Endothelial cell of umbilical vein (primary cell): ENCODE measurements at regions not wholly inside any gene's neighbourhood (a gene's known extent, or its start where the extent isn't known, plus 50 kb on each side); places are given as distances from the start of the nearest gene placed in this dataset.
"Not testable (repeated sequence)": the region's sequence is repeated elsewhere in the genome, so short reads cannot be mapped to it uniquely, and the experiment has no call there.

ENCODE experiments used
- BruUV-seq: library from RNA; stranded (reverse); fragments of 400-500 nt; replicated peaks from 2 replicates; lab custom pipeline; 2021; lab: Mats Ljungman, UMichigan
- CTCF ChIA-PET: fragments of 300-600, 350-600 bp; sonication (Branson Sonifier 250); formaldehyde crosslinking; loops from one replicate; lab custom pipeline; 2021; ENCODE audit warnings: antibody characterized with exemption, inconsistent platforms; lab: Charles Lee
- POLR2A ChIA-PET: fragments of 300-600, 350-600 bp; sonication (Branson Sonifier 250); formaldehyde crosslinking; loops from one replicate; lab custom pipeline; 2021; ENCODE audit warnings: antibody characterized with exemption, inconsistent platforms; lab: Charles Lee
- DNase-seq: peaks from one replicate; pipeline ENCODE4 v3.0.0-alpha.2; 2011; ENCODE audit warnings: low read depth, low spot score
- FAIRE-seq: peaks from 2 replicates; lab custom pipeline; 2011; peaks lifted over from hg19 to GRCh38; lab: Jason Lieb, UNC
- H2AFZ ChIP-seq: 2 replicates; pipeline ENCODE4 v1.6.0; 2012; ENCODE audit warnings: low read depth, low read length, control low read depth, inconsistent platforms
- H3K27ac ChIP-seq: 2 replicates; pipeline ENCODE4 v1.5.1; 2011; ENCODE audit warnings: low read depth, mild to moderate bottlenecking, control low read depth, low read length, moderate library complexity; ENCODE audit not compliant: insufficient read depth
- H3K27me3 ChIP-seq, 2 experiments: 2 replicates each; pipeline versions ENCODE4 v1.6.0 to v1.6.1; 2011; ENCODE audit warnings: low read length in 2 of 2, mixed read lengths in 1 of 2; ENCODE audit not compliant: control insufficient read depth in 2 of 2, insufficient read depth in 2 of 2
- H3K36me3 ChIP-seq, 2 experiments: 2 replicates in 1 of 2; 3 replicates in 1 of 2; pipeline ENCODE4 v1.5.1; 2011; ENCODE audit warnings: low read length in 2 of 2, mild to moderate bottlenecking in 1 of 2, moderate library complexity in 1 of 2; ENCODE audit not compliant: control insufficient read depth in 2 of 2, insufficient read depth in 2 of 2; ENCODE audit errors: extremely low read depth in 1 of 2
- H3K4me1 ChIP-seq: 3 replicates; pipeline ENCODE4 v1.5.1; 2011; ENCODE audit warnings: mild to moderate bottlenecking, low read length; ENCODE audit not compliant: control insufficient read depth, insufficient read depth; ENCODE audit errors: extremely low read depth
- H3K4me2 ChIP-seq: 2 replicates; pipeline ENCODE4 v1.6.1; 2011; ENCODE audit warnings: low read length, control low read depth, mixed read lengths; ENCODE audit not compliant: insufficient read depth
- H3K4me3 ChIP-seq, 3 experiments: fragments of 200-600 bp in 1 of 3; sonication (generic), shearing (Covaris generic) in 1 of 3; replicated peaks in 1 of 3; 2 replicates each; pipeline ENCODE4 v1.5.1; 2011 to 2016; ENCODE audit warnings: control low read depth in 3 of 3, low read length in 3 of 3, mild to moderate bottlenecking in 2 of 3, inconsistent platforms in 1 of 3, low read depth in 1 of 3, moderate library complexity in 1 of 3; ENCODE audit not compliant: insufficient read depth in 1 of 3
- H3K79me2 ChIP-seq: 2 replicates; pipeline ENCODE4 v1.6.0; 2012; ENCODE audit warnings: low read length, inconsistent platforms; ENCODE audit not compliant: control insufficient read depth, insufficient read depth
- H3K9ac ChIP-seq: replicated peaks from 2 replicates; pipeline ENCODE3; 2011; ENCODE audit warnings: low read length, control low read depth; ENCODE audit not compliant: insufficient read depth; ENCODE audit errors: extremely low read depth
- H3K9me1 ChIP-seq: replicated peaks from 3 replicates; pipeline ENCODE4 v1.6.0; 2011; ENCODE audit warnings: mild to moderate bottlenecking, low read length; ENCODE audit not compliant: control insufficient read depth, insufficient read depth; ENCODE audit errors: extremely low read depth
- H3K9me3 ChIP-seq: replicated peaks from 2 replicates; pipeline ENCODE4 v1.5.1; 2012; ENCODE audit warnings: low read length, inconsistent platforms; ENCODE audit not compliant: control insufficient read depth, insufficient read depth
- H4K20me1 ChIP-seq: replicated peaks from 2 replicates; pipeline ENCODE3; 2011; ENCODE audit warnings: mild to moderate bottlenecking, low read length; ENCODE audit not compliant: control insufficient read depth, insufficient read depth; ENCODE audit errors: extremely low read depth
- EZH2 ChIP-seq: IDR thresholded peaks from 2 replicates; pipeline ENCODE4 v1.6.1; 2012; ENCODE audit warnings: borderline replicate concordance, low read depth, mild to moderate bottlenecking, moderate library complexity, low read length, inconsistent platforms; ENCODE audit not compliant: severe bottlenecking
- FOS ChIP-seq: IDR thresholded peaks from 2 replicates; pipeline ENCODE4 v1.6.1; 2011; ENCODE audit warnings: mild to moderate bottlenecking, low read length, moderate library complexity, borderline replicate concordance; ENCODE audit not compliant: insufficient read depth
- GATA2 ChIP-seq: IDR thresholded peaks from 2 replicates; pipeline ENCODE4 v1.7.0; 2011; ENCODE audit warnings: low read depth, mild to moderate bottlenecking, moderate library complexity, mixed read lengths, low read length; ENCODE audit not compliant: insufficient read length, insufficient read depth
- JUN ChIP-seq: IDR thresholded peaks from 2 replicates; pipeline ENCODE4 v1.6.1; 2011; ENCODE audit warnings: borderline replicate concordance, low read depth; ENCODE audit not compliant: insufficient read length, insufficient read depth
- MYC ChIP-seq: IDR thresholded peaks from one replicate; pipeline ENCODE4 v1.6.1; 2011; ENCODE audit warnings: mild to moderate bottlenecking, low read depth, low read length
- POLR2A ChIP-seq: IDR thresholded peaks from 2 replicates; pipeline ENCODE4 v1.6.1; 2012; ENCODE audit warnings: low read depth, mild to moderate bottlenecking, control low read depth, low read length
- POLR2AphosphoS5 ChIP-seq: IDR thresholded peaks from 2 replicates; pipeline ENCODE4 v1.6.1; 2012; ENCODE audit warnings: low read depth, mild to moderate bottlenecking, control low read depth, low read length, moderate library complexity; ENCODE audit not compliant: insufficient read depth
- dilution Hi-C: fragments of 300-500 bp; cut with MboI; formaldehyde crosslinking; loops from one replicate; pipeline ENCODE4 v1.15.0; 2019; ENCODE audit warnings: low sequenced_read_pairs; ENCODE audit not compliant: extremely low pct_ligation_motif_present
- intact Hi-C: fragments of 100-400 bp; cut with micrococcal nuclease; formaldehyde crosslinking; loops from one replicate; pipeline ENCODE4 v1.10.0; 2022
- TF ChIP-seq, protein P1 (sequence below): IDR thresholded peaks from 2 replicates; pipeline ENCODE4 v1.6.1; 2011; ENCODE audit not compliant: insufficient read depth, insufficient read length
- TF ChIP-seq, protein P2 (sequence below), 2 donors: IDR thresholded peaks; 1 replicate in 1 of 2; 2 replicates in 1 of 2; pipeline ENCODE4 v1.5.1; 2011; ENCODE audit warnings: low read length in 2 of 2, mild to moderate bottlenecking in 2 of 2, moderate library complexity in 2 of 2, control low read depth in 1 of 2, inconsistent platforms in 1 of 2, low read depth in 1 of 2; ENCODE audit not compliant: insufficient read depth in 1 of 2; ENCODE audit errors: extremely low read depth in 1 of 2

DNA sequence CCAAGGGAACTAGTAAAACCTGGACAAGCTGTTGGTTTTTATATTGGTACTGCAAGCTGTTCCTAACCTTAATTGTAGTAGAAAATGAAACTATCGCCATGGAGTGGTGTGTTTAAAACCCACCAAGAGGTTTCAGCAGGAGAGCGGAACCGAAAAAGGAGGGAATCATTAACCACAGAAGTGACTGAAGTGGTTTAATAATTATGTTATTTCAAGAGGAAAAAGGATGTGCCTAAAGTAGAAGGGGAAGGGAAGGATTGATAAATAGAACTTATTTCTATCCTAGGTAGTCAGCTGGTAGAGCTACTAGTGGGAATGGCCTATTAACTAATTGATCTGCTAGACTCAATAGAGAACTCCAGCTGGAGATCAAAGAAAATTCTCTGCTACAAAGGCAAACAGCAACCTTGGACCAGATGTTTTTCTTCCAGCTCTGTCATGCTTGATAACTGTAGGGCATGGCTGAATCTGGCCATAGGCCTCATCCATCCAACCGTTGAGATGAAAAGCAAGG lies 91.8 kb downstream of the BAMBI start:
- TF ChIP-seq MYC (no peak), JUN (no peak), POLR2AphosphoS5 (no peak), FOS (no peak), GATA2 (no peak), EZH2 (no peak), POLR2A (no peak)
- TF ChIP-seq, protein P1, sequence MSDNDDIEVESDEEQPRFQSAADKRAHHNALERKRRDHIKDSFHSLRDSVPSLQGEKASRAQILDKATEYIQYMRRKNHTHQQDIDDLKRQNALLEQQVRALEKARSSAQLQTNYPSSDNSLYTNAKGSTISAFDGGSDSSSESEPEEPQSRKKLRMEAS, result no peak
- TF ChIP-seq, protein P2, sequence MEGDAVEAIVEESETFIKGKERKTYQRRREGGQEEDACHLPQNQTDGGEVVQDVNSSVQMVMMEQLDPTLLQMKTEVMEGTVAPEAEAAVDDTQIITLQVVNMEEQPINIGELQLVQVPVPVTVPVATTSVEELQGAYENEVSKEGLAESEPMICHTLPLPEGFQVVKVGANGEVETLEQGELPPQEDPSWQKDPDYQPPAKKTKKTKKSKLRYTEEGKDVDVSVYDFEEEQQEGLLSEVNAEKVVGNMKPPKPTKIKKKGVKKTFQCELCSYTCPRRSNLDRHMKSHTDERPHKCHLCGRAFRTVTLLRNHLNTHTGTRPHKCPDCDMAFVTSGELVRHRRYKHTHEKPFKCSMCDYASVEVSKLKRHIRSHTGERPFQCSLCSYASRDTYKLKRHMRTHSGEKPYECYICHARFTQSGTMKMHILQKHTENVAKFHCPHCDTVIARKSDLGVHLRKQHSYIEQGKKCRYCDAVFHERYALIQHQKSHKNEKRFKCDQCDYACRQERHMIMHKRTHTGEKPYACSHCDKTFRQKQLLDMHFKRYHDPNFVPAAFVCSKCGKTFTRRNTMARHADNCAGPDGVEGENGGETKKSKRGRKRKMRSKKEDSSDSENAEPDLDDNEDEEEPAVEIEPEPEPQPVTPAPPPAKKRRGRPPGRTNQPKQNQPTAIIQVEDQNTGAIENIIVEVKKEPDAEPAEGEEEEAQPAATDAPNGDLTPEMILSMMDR (IDR thresholded peaks at IDR 0.05; ENCODE audit: extremely low read depth in 1 of 2, insufficient read depth in 1 of 2, low read depth in 1 of 2, low read length in 2 of 2), result no peak

DNA sequence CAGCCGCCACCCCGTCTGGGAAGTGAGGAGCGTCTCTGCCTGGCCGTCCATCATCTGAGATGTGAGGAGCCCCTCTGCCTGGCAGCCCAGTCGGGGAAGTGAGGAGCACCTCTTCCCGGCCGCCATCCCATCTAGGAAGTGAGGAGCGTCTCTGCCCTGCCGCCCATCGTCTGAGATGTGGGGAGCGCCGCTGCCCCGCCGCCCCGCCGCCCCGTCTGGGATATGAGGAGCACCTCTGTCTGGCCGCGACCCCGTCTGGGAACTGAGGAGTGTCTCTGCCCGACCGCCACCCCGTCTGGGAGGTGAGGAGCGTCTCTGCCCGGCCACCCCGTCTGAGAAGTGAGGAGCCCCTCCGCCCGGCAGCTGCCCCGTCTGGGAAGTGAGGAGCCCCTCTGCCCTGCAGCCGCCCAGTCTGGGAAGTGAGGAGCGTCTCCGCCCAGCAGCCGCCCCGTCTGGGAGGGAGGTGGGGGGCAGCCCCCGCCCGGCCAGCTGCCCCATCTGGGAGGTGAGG lies 94.3 kb downstream of the BAMBI start:
- dilution Hi-C loops, H4K20me1 ChIP-seq, CTCF ChIA-PET, H3K36me3 ChIP-seq, H3K9ac ChIP-seq, H3K4me2 ChIP-seq, H3K4me3 ChIP-seq, H3K9me1 ChIP-seq, H3K4me1 ChIP-seq, POLR2A ChIA-PET, FAIRE-seq, H3K27ac ChIP-seq, intact Hi-C loops, DNase-seq, H2AFZ ChIP-seq, H3K9me3 ChIP-seq, BruUV-seq, H3K27me3 ChIP-seq, H3K79me2 ChIP-seq: not testable (repeated sequence)

More for the DNA sequence above, 91.8 kb downstream of the BAMBI start:
- H3K27ac ChIP-seq, result no peak overlapping the region
- H3K36me3 ChIP-seq, result no peaks in the 10 kb centered on the region
- H3K4me1 ChIP-seq, result no peaks in the 10 kb centered on the region
- POLR2A ChIA-PET, result no interaction called here
- no peaks in the 10 kb centered on the region for H3K27me3 ChIP-seq
- H2AFZ ChIP-seq, result no peak overlapping the region
- DNase-seq (no peak), FAIRE-seq (no peak)
- no peaks in the 10 kb centered on the region for H3K9me1 ChIP-seq
- no peaks in the 10 kb centered on the region for H4K20me1 ChIP-seq
- BruUV-seq, result no TSS peak
- no peaks in the 10 kb centered on the region for H3K79me2 ChIP-seq
- intact Hi-C loops, result no loop called here
- dilution Hi-C loops, result no loop called here
- CTCF ChIA-PET, result interaction anchor here (2.3 kb wide), 1 partner anchor 105 kb away, joined by 7 read pairs; no protein-coding TSS in a partner anchor
- no peak overlapping the region for H3K9ac ChIP-seq
- no peaks in the 10 kb centered on the region for H3K9me3 ChIP-seq
- H3K4me3 ChIP-seq, result no peak overlapping the region
- no peak overlapping the region for H3K4me2 ChIP-seq
